B cell (primary cell): ENCODE measurements at regions not wholly inside any gene's neighbourhood (a gene's known extent, or its start where the extent isn't known, plus 50 kb on each side); places are given as distances from the start of the nearest gene placed in this dataset.

Experiments
- ATAC-seq: fragments of 200-7000 bp; cut with Tn5 transposase; one replicate; pipeline ENCODE4 v1.10.0; 2021; ENCODE audit warnings: low read depth, mild to moderate bottlenecking, moderate number of reproducible peaks, moderate library complexity
- CTCF ChIA-PET: fragments of 350-600 bp; sonication (Branson Sonifier 250); formaldehyde crosslinking; loops from one replicate; lab custom pipeline; 2021; ENCODE audit warnings: antibody characterized with exemption, inconsistent platforms; lab: Charles Lee
- POLR2A ChIA-PET: fragments of 350-600 bp; sonication (Branson Sonifier 250); formaldehyde crosslinking; loops from one replicate; lab custom pipeline; 2021; ENCODE audit warnings: antibody characterized with exemption; lab: Charles Lee
- DNase-seq: peaks from one replicate; pipeline ENCODE4 v3.0.0; 2013
- H2AFZ ChIP-seq: 2 replicates; pipeline ENCODE4 v1.6.1; 2012; ENCODE audit warnings: mild to moderate bottlenecking, low read depth, low read length; ENCODE audit not compliant: insufficient read depth, poor library complexity, severe bottlenecking
- H3K27ac ChIP-seq, 2 donors: 1 replicate in 1 of 2; 2 replicates in 1 of 2; pipeline ENCODE4 v1.5.1; 2012 to 2013; ENCODE audit warnings: low read length in 2 of 2, mild to moderate bottlenecking in 2 of 2, moderate library complexity in 1 of 2
- H3K27me3 ChIP-seq, 4 experiments: fragments of 200-600 bp in 1 of 4; sonication (generic) in 1 of 4; replicated peaks in 1 of 4; 1 replicate in 2 of 4; 2 replicates in 2 of 4; pipeline versions ENCODE4 v1.6.1 to v1.7.0; 2013 to 2016; ENCODE audit warnings: low read length in 3 of 4, mild to moderate bottlenecking in 2 of 4, mixed read lengths in 1 of 4, moderate library complexity in 1 of 4; ENCODE audit not compliant: insufficient read depth in 4 of 4, control insufficient read depth in 3 of 4; ENCODE audit errors: control extremely low read depth in 1 of 4
- H3K36me3 ChIP-seq, 2 experiments: replicated peaks in 1 of 2; 1 replicate in 1 of 2; 2 replicates in 1 of 2; pipeline versions ENCODE4 v1.6.1 to v1.7.1; 2013; ENCODE audit warnings: low read length in 1 of 2; ENCODE audit not compliant: insufficient read depth in 2 of 2, control insufficient read depth in 1 of 2; ENCODE audit errors: control extremely low read depth in 1 of 2, extremely low read depth in 1 of 2
- H3K4me1 ChIP-seq, 2 donors: fragments of 200-600 bp in 1 of 2; sonication (generic) in 1 of 2; 1 replicate in 1 of 2; 2 replicates in 1 of 2; pipeline versions ENCODE4 v1.5.1 to v1.6.1; 2013 to 2017; ENCODE audit warnings: low read length in 2 of 2; ENCODE audit not compliant: control insufficient read depth in 2 of 2, insufficient read depth in 2 of 2
- H3K4me2 ChIP-seq: replicated peaks from 2 replicates; pipeline ENCODE3; 2012; ENCODE audit warnings: mild to moderate bottlenecking, low read depth, low read length; ENCODE audit not compliant: poor library complexity, severe bottlenecking
- H3K4me3 ChIP-seq, 5 experiments: fragments of 200-600 bp in 1 of 5; sonication (generic) in 1 of 5; 1 replicate in 3 of 5; 2 replicates in 2 of 5; pipeline versions ENCODE4 v1.5.1 to v1.7.0; 2011 to 2016; ENCODE audit warnings: low read length in 4 of 5, mild to moderate bottlenecking in 4 of 5, low read depth in 2 of 5, control low read depth in 1 of 5, moderate library complexity in 1 of 5; ENCODE audit not compliant: insufficient read depth in 1 of 5; ENCODE audit errors: control extremely low read depth in 1 of 5, extremely low read depth in 1 of 5
- H3K79me2 ChIP-seq: fragments of 200-600 bp; sonication (generic); one replicate; pipeline ENCODE4 v1.6.0; 2016; ENCODE audit warnings: low read length; ENCODE audit not compliant: control insufficient read depth, insufficient read depth
- H3K9ac ChIP-seq: fragments of 200-600 bp; sonication (generic); 2 replicates; pipeline ENCODE4 v1.6.1; 2017; ENCODE audit warnings: mild to moderate bottlenecking, low read length, moderate library complexity
- H3K9me3 ChIP-seq, 3 donors: one replicate each; pipeline versions ENCODE4 v1.6.1 to v1.7.1; 2013; ENCODE audit warnings: low read length in 2 of 3; ENCODE audit not compliant: control insufficient read depth in 2 of 3, insufficient read depth in 1 of 3; ENCODE audit errors: control extremely low read depth in 1 of 3
- H4K20me1 ChIP-seq: 2 replicates; pipeline ENCODE4 v1.6.0; 2012; ENCODE audit warnings: mild to moderate bottlenecking, low read length; ENCODE audit not compliant: insufficient read depth, control insufficient read depth, poor library complexity, severe bottlenecking
- H3K27ac Mint-ChIP-seq: one replicate; pipeline ENCODE4 v1.8.0; 2021; ENCODE audit warnings: mixed read lengths
- H3K27me3 Mint-ChIP-seq: one replicate; pipeline ENCODE4 v1.8.0; 2021; ENCODE audit warnings: mixed read lengths
- H3K4me1 Mint-ChIP-seq: one replicate; pipeline ENCODE4 v1.8.0; 2021; ENCODE audit warnings: mixed read lengths
- H3K4me3 Mint-ChIP-seq: one replicate; pipeline ENCODE4 v1.8.0; 2021; ENCODE audit warnings: mixed read lengths
- H3K9me3 Mint-ChIP-seq: one replicate; pipeline ENCODE4 v1.8.0; 2022; ENCODE audit warnings: mixed read lengths; ENCODE audit not compliant: insufficient read depth
- EZH2 ChIP-seq: IDR thresholded peaks from 2 replicates; pipeline ENCODE4 v1.6.1; 2012; ENCODE audit warnings: borderline replicate concordance, low read depth, mild to moderate bottlenecking, moderate library complexity, low read length; ENCODE audit not compliant: insufficient read depth, poor library complexity, severe bottlenecking
- WGBS: methylation state at CpG from one replicate; pipeline ENCODE4 v1.1.5; 2013; ENCODE audit warnings: missing lambda C conversion rate; ENCODE audit not compliant: insufficient coverage; 5-methylcytosine and 5-hydroxymethylcytosine counted together
- intact Hi-C: fragments of 100-400 bp; cut with micrococcal nuclease; formaldehyde crosslinking; loops from one replicate; pipeline ENCODE4 v1.10.0; 2022
- TF ChIP-seq, protein P1 (sequence below): fragments of 200-600 bp; IDR thresholded peaks from one replicate; pipeline ENCODE4 v1.8.0; 2022; ENCODE audit warnings: antibody characterized with exemption, mild to moderate bottlenecking

GRCh38 chr9:106102821-106103220 is 408.5 kb downstream of the TMEM38B start:
- Mint-ChIP-seq H3K4me1 (peaks cover 29% of the 10 kb centered on the region), H3K27me3 (no peaks in the 10 kb centered on the region), H3K27ac (peak overlapping the region; percentile 0), H3K9me3 (peaks cover 2% of the 10 kb centered on the region), H3K4me3 (peak overlapping the region; percentile 17)
- no peaks in the 10 kb centered on the region for H3K27me3 ChIP-seq
- no peak overlapping the region for H3K27ac ChIP-seq
- H3K9me3 ChIP-seq, result peaks cover 0 to 3% (median 0%) of the 10 kb centered on the region in 3 donors
- no peak overlapping the region for H3K9ac ChIP-seq
- no peak overlapping the region for H2AFZ ChIP-seq
- no peaks in the 10 kb centered on the region for H4K20me1 ChIP-seq
- no peak overlapping the region for H3K4me2 ChIP-seq
- intact Hi-C loops, result no loop called here
- H3K4me1 ChIP-seq, result peaks cover 3 to 24% of the 10 kb centered on the region in 2 donors
- DNase-seq (no peak), ATAC-seq (no peak)
- POLR2A ChIA-PET, result no interaction called here
- CTCF ChIA-PET, result no interaction called here
- TF ChIP-seq, protein P1, sequence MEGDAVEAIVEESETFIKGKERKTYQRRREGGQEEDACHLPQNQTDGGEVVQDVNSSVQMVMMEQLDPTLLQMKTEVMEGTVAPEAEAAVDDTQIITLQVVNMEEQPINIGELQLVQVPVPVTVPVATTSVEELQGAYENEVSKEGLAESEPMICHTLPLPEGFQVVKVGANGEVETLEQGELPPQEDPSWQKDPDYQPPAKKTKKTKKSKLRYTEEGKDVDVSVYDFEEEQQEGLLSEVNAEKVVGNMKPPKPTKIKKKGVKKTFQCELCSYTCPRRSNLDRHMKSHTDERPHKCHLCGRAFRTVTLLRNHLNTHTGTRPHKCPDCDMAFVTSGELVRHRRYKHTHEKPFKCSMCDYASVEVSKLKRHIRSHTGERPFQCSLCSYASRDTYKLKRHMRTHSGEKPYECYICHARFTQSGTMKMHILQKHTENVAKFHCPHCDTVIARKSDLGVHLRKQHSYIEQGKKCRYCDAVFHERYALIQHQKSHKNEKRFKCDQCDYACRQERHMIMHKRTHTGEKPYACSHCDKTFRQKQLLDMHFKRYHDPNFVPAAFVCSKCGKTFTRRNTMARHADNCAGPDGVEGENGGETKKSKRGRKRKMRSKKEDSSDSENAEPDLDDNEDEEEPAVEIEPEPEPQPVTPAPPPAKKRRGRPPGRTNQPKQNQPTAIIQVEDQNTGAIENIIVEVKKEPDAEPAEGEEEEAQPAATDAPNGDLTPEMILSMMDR, result no peak
- TF ChIP-seq EZH2, result no peak
- no peaks in the 10 kb centered on the region for H3K79me2 ChIP-seq
- no peaks in the 10 kb centered on the region for H3K36me3 ChIP-seq
- no peak overlapping the region for H3K4me3 ChIP-seq
- 56% methylated on average over 1 of the region's 2 CpGs for WGBS

- H3K79me2 ChIP-seq, result no peaks in the 10 kb centered on the region
- ChIA-PET CTCF (no interaction called here), POLR2A (no interaction called here)
- Mint-ChIP-seq H3K4me1 (peaks cover 29% of the 10 kb centered on the region), H3K9me3 (no peaks in the 10 kb centered on the region), H3K4me3 (no peak overlapping the region), H3K27ac (no peak overlapping the region), H3K27me3 (no peaks in the 10 kb centered on the region)
- no peaks in the 10 kb centered on the region for H4K20me1 ChIP-seq
- no peak for TF ChIP-seq EZH2
- TF ChIP-seq, protein P1, result no peak
- no peak for DNase-seq
- no peak overlapping the region for H2AFZ ChIP-seq
- H3K9ac ChIP-seq, result peak overlapping the region; percentile 39
- no peak for ATAC-seq
- peak overlapping the region in 1 of 2 donors; percentile 57 for H3K27ac ChIP-seq
- peaks cover 0 to 3% (median 0%) of the 10 kb centered on the region in 3 donors for H3K9me3 ChIP-seq
- peak overlapping the region; percentile 37 for H3K4me2 ChIP-seq
- intact Hi-C loops, result no loop called here
- no peaks in the 10 kb centered on the region for H3K27me3 ChIP-seq
- peaks cover 3 to 24% of the 10 kb centered on the region in 2 donors for H3K4me1 ChIP-seq
- no peak overlapping the region for H3K4me3 ChIP-seq
- H3K36me3 ChIP-seq, result no peaks in the 10 kb centered on the region
Measured at GRCh38 chr9:106104887-106105286, 410.5 kb downstream of the TMEM38B start.
